ENCODE measurements at regions not wholly inside any gene's neighbourhood (a gene's known extent, or its start where the extent isn't known, plus 50 kb on each side); places are given as distances from the start of the nearest gene placed in this dataset.
"Not testable (repeated sequence)": the region's sequence is repeated elsewhere in the genome, so short reads cannot be mapped to it uniquely, and the experiment has no call there.

- H3K27me3 ChIP-seq (ENCODE audit: control insufficient read depth, insufficient read depth, low read length); H3K4me3 ChIP-seq (ENCODE audit: low read length); H3K4me1 ChIP-seq (ENCODE audit: control insufficient read depth, insufficient read depth, low read length); H3K27ac ChIP-seq (ENCODE audit: low read depth, low read length); H3K9ac ChIP-seq (ENCODE audit: low read length); H3K36me3 ChIP-seq (ENCODE audit: control insufficient read depth, insufficient read depth, low read length): not testable (repeated sequence)
Observed at GRCh38 chr4:179066254-179066653, 1624.0 kb upstream of the AGA start.

DNA sequence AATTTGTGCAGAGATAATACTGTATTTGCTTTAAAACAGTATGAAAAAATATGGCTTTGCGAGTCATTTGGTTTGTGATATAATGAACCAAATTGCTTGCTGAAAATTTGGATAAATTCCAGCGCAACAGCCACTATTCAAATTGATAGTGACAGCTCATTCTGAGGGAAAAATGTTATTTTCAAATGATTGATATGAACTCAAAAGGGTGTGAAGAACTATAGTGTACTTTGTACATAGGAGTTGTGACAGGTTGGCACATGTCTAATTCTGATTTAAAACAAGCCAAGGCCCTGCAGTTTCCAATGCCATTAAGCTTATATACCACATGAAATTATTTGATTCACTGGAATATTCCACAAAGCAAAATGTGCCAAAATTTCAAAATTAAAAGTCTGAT lies 1628.9 kb upstream of the AGA start:
- Histone ChIP-seq H3K4me1 (ENCODE audit: control insufficient read depth, insufficient read depth, low read length) (no peaks in the 10 kb centered on the region), H3K36me3 (ENCODE audit: control insufficient read depth, insufficient read depth, low read length) (no peaks in the 10 kb centered on the region), H3K4me3 (ENCODE audit: low read length) (no peak overlapping the region), H3K27ac (ENCODE audit: low read depth, low read length) (no peak overlapping the region), H3K9ac (ENCODE audit: low read length) (no peak overlapping the region), H3K27me3 (ENCODE audit: control insufficient read depth, insufficient read depth, low read length) (no peaks in the 10 kb centered on the region)

DNA sequence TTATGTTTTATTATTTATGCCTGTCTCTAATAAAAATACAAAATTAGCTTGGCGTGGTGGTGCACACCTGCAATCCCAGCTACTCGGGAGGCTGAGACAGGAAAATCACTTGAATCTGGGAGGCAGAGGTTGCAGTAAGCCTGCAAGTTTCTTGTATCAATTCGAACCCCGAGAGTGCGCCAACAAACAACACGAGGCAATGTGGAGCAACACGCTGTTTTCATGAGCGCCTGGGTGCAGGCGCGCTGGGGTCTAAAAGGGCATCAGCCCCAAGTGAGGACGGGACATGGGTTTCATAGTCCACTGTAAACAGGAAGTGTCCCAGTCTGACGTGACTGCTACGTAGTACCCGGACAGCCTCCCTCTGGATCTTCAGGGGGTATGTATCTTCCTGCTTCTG lies 1634.6 kb upstream of the AGA start:
- Histone ChIP-seq H3K4me3 (ENCODE audit: low read length) (no peak overlapping the region), H3K36me3 (ENCODE audit: control insufficient read depth, insufficient read depth, low read length) (no peaks in the 10 kb centered on the region), H3K9ac (ENCODE audit: low read length) (no peak overlapping the region), H3K27me3 (ENCODE audit: control insufficient read depth, insufficient read depth, low read length) (no peaks in the 10 kb centered on the region), H3K4me1 (ENCODE audit: control insufficient read depth, insufficient read depth, low read length) (no peaks in the 10 kb centered on the region), H3K27ac (ENCODE audit: low read depth, low read length) (no peak overlapping the region)

- Histone ChIP-seq H3K4me3 (ENCODE audit: low read length) (no peak overlapping the region), H3K27ac (ENCODE audit: low read depth, low read length) (no peak overlapping the region), H3K36me3 (ENCODE audit: control insufficient read depth, insufficient read depth, low read length) (no peaks in the 10 kb centered on the region), H3K4me1 (ENCODE audit: control insufficient read depth, insufficient read depth, low read length) (no peaks in the 10 kb centered on the region), H3K9ac (ENCODE audit: low read length) (no peak overlapping the region), H3K27me3 (ENCODE audit: control insufficient read depth, insufficient read depth, low read length) (no peaks in the 10 kb centered on the region)
Observed at GRCh38 chr4:179095585-179096221, 1653.5 kb upstream of the AGA start.

DNA sequence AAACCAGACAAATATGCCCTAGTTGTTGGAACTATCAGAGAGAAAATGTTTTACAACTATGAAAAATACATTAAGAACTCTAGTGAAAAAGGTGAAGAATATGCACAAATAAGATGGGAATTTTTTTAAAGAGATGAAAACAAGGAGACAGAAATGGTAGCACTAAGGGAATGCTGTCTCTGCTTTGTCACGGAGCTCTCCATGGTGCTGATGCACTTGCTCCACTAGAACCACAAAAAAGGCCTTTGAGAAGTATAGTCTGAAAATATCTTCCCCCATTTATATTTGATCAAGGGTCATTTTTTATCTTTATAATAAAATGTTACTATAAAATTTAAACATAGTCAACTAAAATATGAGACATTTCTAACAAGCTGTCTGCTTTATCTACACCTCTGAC lies 1655.5 kb upstream of the AGA start:
- H3K27ac ChIP-seq (ENCODE audit: low read depth, low read length), result no peak overlapping the region
- H3K9ac ChIP-seq (ENCODE audit: low read length), result no peak overlapping the region
- H3K4me1 ChIP-seq (ENCODE audit: control insufficient read depth, insufficient read depth, low read length), result no peaks in the 10 kb centered on the region
- H3K27me3 ChIP-seq (ENCODE audit: control insufficient read depth, insufficient read depth, low read length), result no peaks in the 10 kb centered on the region
- H3K36me3 ChIP-seq (ENCODE audit: control insufficient read depth, insufficient read depth, low read length), result no peaks in the 10 kb centered on the region
- no peak overlapping the region for H3K4me3 ChIP-seq (ENCODE audit: low read length)

- Histone ChIP-seq H3K4me1 (ENCODE audit: control insufficient read depth, insufficient read depth, low read length) (no peaks in the 10 kb centered on the region), H3K36me3 (ENCODE audit: control insufficient read depth, insufficient read depth, low read length) (no peaks in the 10 kb centered on the region), H3K4me3 (ENCODE audit: low read length) (no peak overlapping the region), H3K27ac (ENCODE audit: low read depth, low read length) (no peak overlapping the region), H3K27me3 (ENCODE audit: control insufficient read depth, insufficient read depth, low read length) (no peaks in the 10 kb centered on the region), H3K9ac (ENCODE audit: low read length) (no peak overlapping the region)
Observed at GRCh38 chr4:179110356-179110755, 1668.1 kb upstream of the AGA start.

DNA sequence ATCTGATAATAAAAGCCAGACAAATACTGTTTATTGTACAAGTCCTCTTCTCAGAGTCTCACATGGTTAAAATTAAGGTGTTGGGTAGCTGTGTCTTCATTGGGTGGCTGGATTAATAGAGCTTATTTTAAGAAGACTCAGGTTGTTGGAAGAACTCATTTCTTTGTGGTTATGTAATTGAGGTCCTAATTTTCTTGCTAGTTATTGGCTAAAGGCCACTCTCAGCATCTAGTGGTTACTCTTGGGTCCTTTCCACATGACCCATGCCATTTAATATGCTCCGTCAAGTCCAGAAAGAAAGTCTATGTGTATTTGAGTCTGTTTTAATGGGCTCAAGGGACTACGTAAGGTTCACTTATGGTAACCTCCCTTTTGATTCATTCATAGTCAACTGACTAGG lies 1668.6 kb upstream of the AGA start:
- Histone ChIP-seq H3K27ac (ENCODE audit: low read depth, low read length) (no peak overlapping the region), H3K36me3 (ENCODE audit: control insufficient read depth, insufficient read depth, low read length) (no peaks in the 10 kb centered on the region), H3K4me3 (ENCODE audit: low read length) (no peak overlapping the region), H3K9ac (ENCODE audit: low read length) (no peak overlapping the region), H3K4me1 (ENCODE audit: control insufficient read depth, insufficient read depth, low read length) (no peaks in the 10 kb centered on the region), H3K27me3 (ENCODE audit: control insufficient read depth, insufficient read depth, low read length) (no peaks in the 10 kb centered on the region)

GRCh38 chr4:179112441-179113170 lies 1670.4 kb upstream of the AGA start:
- H3K4me3 ChIP-seq (ENCODE audit: low read length), result no peak overlapping the region

GRCh38 chr4:179114615-179115014 lies 1672.4 kb upstream of the AGA start:
- Histone ChIP-seq H3K36me3 (ENCODE audit: control insufficient read depth, insufficient read depth, low read length) (no peaks in the 10 kb centered on the region), H3K27me3 (ENCODE audit: control insufficient read depth, insufficient read depth, low read length) (no peaks in the 10 kb centered on the region), H3K4me3 (ENCODE audit: low read length) (no peak overlapping the region), H3K4me1 (ENCODE audit: control insufficient read depth, insufficient read depth, low read length) (no peaks in the 10 kb centered on the region), H3K27ac (ENCODE audit: low read depth, low read length) (no peak overlapping the region), H3K9ac (ENCODE audit: low read length) (no peak overlapping the region)

More at GRCh38 chr4:179112441-179113170, 1670.4 kb upstream of the AGA start:
- no peaks in the 10 kb centered on the region for H3K4me1 ChIP-seq (ENCODE audit: control insufficient read depth, insufficient read depth, low read length)
- no peak overlapping the region for H3K27ac ChIP-seq (ENCODE audit: low read depth, low read length)
- no peaks in the 10 kb centered on the region for H3K36me3 ChIP-seq (ENCODE audit: control insufficient read depth, insufficient read depth, low read length)
- H3K27me3 ChIP-seq (ENCODE audit: control insufficient read depth, insufficient read depth, low read length), result no peaks in the 10 kb centered on the region
- H3K9ac ChIP-seq (ENCODE audit: low read length), result no peak overlapping the region

DNA sequence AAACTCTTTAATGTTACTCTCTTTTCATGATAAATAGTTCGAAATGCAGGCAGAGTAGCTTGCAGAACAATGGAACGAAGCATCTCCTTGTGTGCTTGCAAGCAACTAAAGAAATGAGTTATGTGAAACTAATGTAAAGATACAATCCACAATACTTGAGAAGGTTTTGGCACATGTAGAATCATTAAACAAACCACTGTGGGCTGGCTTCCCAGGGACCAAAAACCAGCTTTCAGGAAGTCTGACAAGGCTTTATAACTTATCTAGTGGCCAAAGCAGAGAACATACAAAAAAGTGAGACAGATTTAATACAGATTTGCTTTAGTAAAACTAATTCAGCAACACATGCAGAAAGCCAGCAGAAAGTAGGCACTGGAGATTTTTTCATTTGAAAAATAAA lies 1673.8 kb upstream of the AGA start:
- no peaks in the 10 kb centered on the region for H3K4me1 ChIP-seq (ENCODE audit: control insufficient read depth, insufficient read depth, low read length)
- H3K9ac ChIP-seq (ENCODE audit: low read length), result no peak overlapping the region
- H3K4me3 ChIP-seq (ENCODE audit: low read length), result no peak overlapping the region
- H3K27ac ChIP-seq (ENCODE audit: low read depth, low read length), result no peak overlapping the region
- no peaks in the 10 kb centered on the region for H3K36me3 ChIP-seq (ENCODE audit: control insufficient read depth, insufficient read depth, low read length)
- no peaks in the 10 kb centered on the region for H3K27me3 ChIP-seq (ENCODE audit: control insufficient read depth, insufficient read depth, low read length)

GRCh38 chr4:179116581-179116980 lies 1674.3 kb upstream of the AGA start:
- Histone ChIP-seq H3K4me3 (ENCODE audit: low read length) (no peak overlapping the region), H3K9ac (ENCODE audit: low read length) (no peak overlapping the region), H3K36me3 (ENCODE audit: control insufficient read depth, insufficient read depth, low read length) (no peaks in the 10 kb centered on the region), H3K27me3 (ENCODE audit: control insufficient read depth, insufficient read depth, low read length) (no peaks in the 10 kb centered on the region), H3K4me1 (ENCODE audit: control insufficient read depth, insufficient read depth, low read length) (no peaks in the 10 kb centered on the region), H3K27ac (ENCODE audit: low read depth, low read length) (no peak overlapping the region)

- Histone ChIP-seq H3K9ac (ENCODE audit: low read length) (no peak overlapping the region), H3K36me3 (ENCODE audit: control insufficient read depth, insufficient read depth, low read length) (no peaks in the 10 kb centered on the region), H3K27ac (ENCODE audit: low read depth, low read length) (no peak overlapping the region), H3K27me3 (ENCODE audit: control insufficient read depth, insufficient read depth, low read length) (no peaks in the 10 kb centered on the region), H3K4me1 (ENCODE audit: control insufficient read depth, insufficient read depth, low read length) (no peaks in the 10 kb centered on the region), H3K4me3 (ENCODE audit: low read length) (no peak overlapping the region)
Observed at GRCh38 chr4:179123084-179123483, 1680.8 kb upstream of the AGA start.

DNA sequence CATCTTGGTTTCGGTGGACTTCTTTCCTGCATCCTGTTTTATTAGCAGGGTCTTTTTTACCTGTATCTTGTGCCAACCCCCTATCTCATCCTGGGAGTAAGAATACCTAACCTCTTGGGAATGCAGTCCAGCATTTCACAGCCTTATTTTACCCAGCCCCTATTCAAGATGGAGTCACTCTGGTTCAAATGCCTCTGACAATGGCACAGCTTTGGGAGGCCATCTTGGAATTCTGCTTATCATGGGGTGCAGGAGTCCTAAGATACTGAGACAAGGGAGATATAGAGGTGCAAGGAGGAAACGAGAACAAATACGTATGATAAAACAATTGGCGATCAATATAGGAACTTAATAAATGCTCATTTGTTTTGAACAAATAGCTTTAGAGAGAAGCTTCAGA lies 1682.2 kb upstream of the AGA start:
- no peak overlapping the region for H3K4me3 ChIP-seq (ENCODE audit: low read length)
- no peak overlapping the region for H3K27ac ChIP-seq (ENCODE audit: low read depth, low read length)
- no peaks in the 10 kb centered on the region for H3K27me3 ChIP-seq (ENCODE audit: control insufficient read depth, insufficient read depth, low read length)
- no peaks in the 10 kb centered on the region for H3K4me1 ChIP-seq (ENCODE audit: control insufficient read depth, insufficient read depth, low read length)
- no peak overlapping the region for H3K9ac ChIP-seq (ENCODE audit: low read length)
- H3K36me3 ChIP-seq (ENCODE audit: control insufficient read depth, insufficient read depth, low read length), result no peaks in the 10 kb centered on the region
